ENCODE measurements at regions not wholly inside any gene's neighbourhood (a gene's known extent, or its start where the extent isn't known, plus 50 kb on each side); places are given as distances from the start of the nearest gene placed in this dataset.

- TF ChIP-seq BHLHE40 (IDR thresholded peaks at IDR 0.05; ENCODE audit: borderline replicate concordance) (no peak), NFRKB (IDR thresholded peaks at IDR 0.05) (no peak)
These were observed 62.6 kb upstream of the TBX20 start for GRCh38 chr7:35316549-35316948.
